ENCODE measurements at regions not wholly inside any gene's neighbourhood (a gene's known extent, or its start where the extent isn't known, plus 50 kb on each side); places are given as distances from the start of the nearest gene placed in this dataset.

DNA sequence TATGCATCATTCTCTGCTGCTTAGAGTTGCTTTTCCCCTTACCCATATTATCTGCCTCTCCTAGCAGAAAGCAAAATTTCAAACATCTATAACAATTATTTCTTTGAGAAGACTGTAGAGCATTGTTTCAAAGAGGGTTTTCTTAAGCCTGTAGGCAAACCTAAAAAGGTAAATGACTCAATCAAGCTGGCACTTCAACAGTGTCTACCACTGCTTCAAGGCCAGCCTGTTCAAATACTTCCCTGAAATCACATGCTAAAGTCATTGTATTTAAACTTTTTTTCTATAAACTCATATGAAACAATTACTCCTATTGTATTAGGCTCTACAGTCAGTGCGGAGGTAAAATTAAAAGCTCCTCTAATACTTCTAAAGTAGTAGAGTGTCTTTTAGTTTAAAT, 87.1 kb downstream of the OGFRL1 start:
- Histone ChIP-seq H2AFZ (ENCODE audit: insufficient read depth, low read depth, low read length, poor library complexity, severe bottlenecking) (no peak overlapping the region), H3K36me3 (replicated peaks in 1 of 2; ENCODE audit: control insufficient read depth in 1 of 2, insufficient read depth in 2 of 2, low read length in 2 of 2) (no peaks in the 10 kb centered on the region), H3K9me3 (replicated peaks in 1 of 2; ENCODE audit: control insufficient read depth in 1 of 2, insufficient read depth in 1 of 2, low read length in 2 of 2) (no peaks in the 10 kb centered on the region), H3K27me3 (ENCODE audit: control insufficient read depth in 2 of 2, insufficient read depth in 2 of 2, low read length in 2 of 2) (no peaks in the 10 kb centered on the region), H4K20me1 (ENCODE audit: insufficient read depth, low read length) (no peaks in the 10 kb centered on the region), H3K4me3 (replicated peaks in 1 of 3; ENCODE audit: low read depth in 2 of 3, low read length in 3 of 3) (no peak overlapping the region), H3K79me2 (ENCODE audit: insufficient read depth, low read length) (no peaks in the 10 kb centered on the region), H3K27ac (ENCODE audit: low read depth in 1 of 2, low read length in 2 of 2) (no peak overlapping the region), H3K9ac (ENCODE audit: insufficient read depth, low read length, poor library complexity, severe bottlenecking) (no peak overlapping the region), H3K4me2 (replicated peaks; ENCODE audit: extremely low read depth, low read length, poor library complexity, severe bottlenecking) (no peak overlapping the region), H3K4me1 (ENCODE audit: control insufficient read depth in 1 of 2, insufficient read depth in 2 of 2, low read length in 2 of 2) (no peaks in the 10 kb centered on the region)
- no peak overlapping the region for H3K27ac Mint-ChIP-seq
- WGBS (ENCODE audit: insufficient coverage): no CpG with 5 or more reads among the region's 1 CpG
- intact Hi-C loops (cut with micrococcal nuclease): no loop called here
- peaks cover 0 to 4% (median 0%) of the 10 kb centered on the region in 7 donors for H3K9me3 Mint-ChIP-seq
- H3K4me3 Mint-ChIP-seq: no peak overlapping the region
- no peak for DNase-seq
- TF ChIP-seq, protein P1, sequence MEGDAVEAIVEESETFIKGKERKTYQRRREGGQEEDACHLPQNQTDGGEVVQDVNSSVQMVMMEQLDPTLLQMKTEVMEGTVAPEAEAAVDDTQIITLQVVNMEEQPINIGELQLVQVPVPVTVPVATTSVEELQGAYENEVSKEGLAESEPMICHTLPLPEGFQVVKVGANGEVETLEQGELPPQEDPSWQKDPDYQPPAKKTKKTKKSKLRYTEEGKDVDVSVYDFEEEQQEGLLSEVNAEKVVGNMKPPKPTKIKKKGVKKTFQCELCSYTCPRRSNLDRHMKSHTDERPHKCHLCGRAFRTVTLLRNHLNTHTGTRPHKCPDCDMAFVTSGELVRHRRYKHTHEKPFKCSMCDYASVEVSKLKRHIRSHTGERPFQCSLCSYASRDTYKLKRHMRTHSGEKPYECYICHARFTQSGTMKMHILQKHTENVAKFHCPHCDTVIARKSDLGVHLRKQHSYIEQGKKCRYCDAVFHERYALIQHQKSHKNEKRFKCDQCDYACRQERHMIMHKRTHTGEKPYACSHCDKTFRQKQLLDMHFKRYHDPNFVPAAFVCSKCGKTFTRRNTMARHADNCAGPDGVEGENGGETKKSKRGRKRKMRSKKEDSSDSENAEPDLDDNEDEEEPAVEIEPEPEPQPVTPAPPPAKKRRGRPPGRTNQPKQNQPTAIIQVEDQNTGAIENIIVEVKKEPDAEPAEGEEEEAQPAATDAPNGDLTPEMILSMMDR (IDR thresholded peaks at IDR 0.05): no peak
- H3K4me1 Mint-ChIP-seq: no peaks in the 10 kb centered on the region
- no peaks in the 10 kb centered on the region for H3K36me3 Mint-ChIP-seq
- peaks cover 0 to 6% (median 0%) of the 10 kb centered on the region in 3 donors for H3K27me3 Mint-ChIP-seq (ENCODE audit: low read depth in 3 of 3)

DNA sequence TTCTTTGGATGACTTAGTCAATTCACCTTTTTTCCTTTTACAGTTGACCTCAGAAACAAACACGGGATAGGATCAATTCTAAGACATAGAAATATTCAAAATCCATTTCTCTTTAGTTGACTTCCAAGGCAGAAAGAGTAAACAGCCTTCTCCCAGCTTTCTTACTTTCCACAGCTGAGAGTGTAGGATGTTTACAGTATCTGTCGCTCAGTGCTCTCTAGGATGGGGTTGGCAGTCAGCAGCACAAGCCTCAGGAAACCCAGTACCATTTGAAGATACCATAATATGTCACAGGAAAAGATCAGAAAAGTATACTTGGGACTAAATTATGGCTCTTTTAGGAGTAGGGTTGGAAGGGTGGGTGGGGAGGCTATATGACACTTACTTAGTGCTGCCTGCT, 88.2 kb downstream of the OGFRL1 start:
- WGBS (ENCODE audit: insufficient coverage): no CpG with 5 or more reads among the region's 2 CpGs
- no peak overlapping the region for H3K9ac ChIP-seq (ENCODE audit: insufficient read depth, low read length, poor library complexity, severe bottlenecking)
- no peaks in the 10 kb centered on the region for H3K9me3 ChIP-seq (replicated peaks in 1 of 2; ENCODE audit: control insufficient read depth in 1 of 2, insufficient read depth in 1 of 2, low read length in 2 of 2)
- no peaks in the 10 kb centered on the region for H3K4me1 Mint-ChIP-seq
- H3K27me3 ChIP-seq (ENCODE audit: control insufficient read depth in 2 of 2, insufficient read depth in 2 of 2, low read length in 2 of 2): no peaks in the 10 kb centered on the region
- intact Hi-C loops (cut with micrococcal nuclease): no loop called here
- H3K36me3 ChIP-seq (replicated peaks in 1 of 2; ENCODE audit: control insufficient read depth in 1 of 2, insufficient read depth in 2 of 2, low read length in 2 of 2): no peaks in the 10 kb centered on the region
- H3K27ac ChIP-seq (ENCODE audit: low read depth in 1 of 2, low read length in 2 of 2): no peak overlapping the region
- DNase-seq: no peak
- H2AFZ ChIP-seq (ENCODE audit: insufficient read depth, low read depth, low read length, poor library complexity, severe bottlenecking): no peak overlapping the region
- no peaks in the 10 kb centered on the region for H3K79me2 ChIP-seq (ENCODE audit: insufficient read depth, low read length)
- no peak overlapping the region for H3K4me3 Mint-ChIP-seq
- H3K9me3 Mint-ChIP-seq: peaks cover 0 to 4% (median 0%) of the 10 kb centered on the region in 7 donors
- H3K36me3 Mint-ChIP-seq: no peaks in the 10 kb centered on the region
- no peak overlapping the region for H3K4me3 ChIP-seq (replicated peaks in 1 of 3; ENCODE audit: low read depth in 2 of 3, low read length in 3 of 3)
- H3K4me2 ChIP-seq (replicated peaks; ENCODE audit: extremely low read depth, low read length, poor library complexity, severe bottlenecking): no peak overlapping the region
- TF ChIP-seq, protein P1 (IDR thresholded peaks at IDR 0.05): no peak
- no peak overlapping the region for H3K27ac Mint-ChIP-seq
- no peaks in the 10 kb centered on the region for H4K20me1 ChIP-seq (ENCODE audit: insufficient read depth, low read length)
- peaks cover 0 to 4% (median 0%) of the 10 kb centered on the region in 3 donors for H3K27me3 Mint-ChIP-seq (ENCODE audit: low read depth in 3 of 3)
- H3K4me1 ChIP-seq (ENCODE audit: control insufficient read depth in 1 of 2, insufficient read depth in 2 of 2, low read length in 2 of 2): no peaks in the 10 kb centered on the region

Measured in CD14-positive monocyte (primary cell).